NCI-H1092 treated with DMSO at 0.1 percent for 48 hours (cell line): ENCODE measurements at regions not wholly inside any gene's neighbourhood (a gene's known extent, or its start where the extent isn't known, plus 50 kb on each side); places are given as distances from the start of the nearest gene placed in this dataset.
"Not testable (repeated sequence)": the region's sequence is repeated elsewhere in the genome, so short reads cannot be mapped to it uniquely, and the experiment has no call there.

Experiments
- DNase-seq: peaks from one replicate; lab custom pipeline; 2025; lab: John Stamatoyannopoulos, UW

- no peak for DNase-seq
These were observed 560.8 kb downstream of the POM121L12 start for GRCh38 chr7:53596230-53596629.

GRCh38 chr7:53600296-53600695 is 564.9 kb downstream of the POM121L12 start:
- DNase-seq = no peak

DNA sequence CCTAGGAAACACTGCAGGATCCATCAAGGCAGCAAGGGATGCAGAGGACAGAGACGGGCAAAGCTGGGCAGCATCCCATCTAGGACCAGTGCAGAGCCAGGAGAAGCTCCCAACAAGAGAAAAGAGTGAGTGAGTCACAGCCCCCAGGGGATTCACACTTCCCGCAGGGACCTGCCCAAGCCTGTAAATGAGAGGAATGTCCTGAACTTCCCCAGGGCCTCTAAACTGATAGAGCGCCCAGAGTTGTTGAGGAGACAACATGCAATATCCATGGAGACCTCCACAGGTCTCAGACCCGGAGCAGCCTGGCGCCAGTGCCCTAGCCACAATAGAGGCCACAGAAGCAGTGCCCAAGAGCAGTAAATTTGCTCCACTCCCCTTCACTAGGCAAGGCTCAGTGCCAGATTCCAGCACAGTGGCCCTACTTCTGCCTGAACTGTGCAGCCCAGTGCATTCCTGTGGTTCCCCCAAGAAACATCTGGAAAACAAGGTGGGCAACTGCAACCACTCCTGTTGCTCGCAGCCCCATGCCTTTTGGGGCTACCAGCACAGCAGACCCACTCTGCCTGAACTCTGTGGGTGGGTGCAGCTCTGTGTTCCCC is 567.5 kb downstream of the POM121L12 start:
- no peak for DNase-seq

DNA sequence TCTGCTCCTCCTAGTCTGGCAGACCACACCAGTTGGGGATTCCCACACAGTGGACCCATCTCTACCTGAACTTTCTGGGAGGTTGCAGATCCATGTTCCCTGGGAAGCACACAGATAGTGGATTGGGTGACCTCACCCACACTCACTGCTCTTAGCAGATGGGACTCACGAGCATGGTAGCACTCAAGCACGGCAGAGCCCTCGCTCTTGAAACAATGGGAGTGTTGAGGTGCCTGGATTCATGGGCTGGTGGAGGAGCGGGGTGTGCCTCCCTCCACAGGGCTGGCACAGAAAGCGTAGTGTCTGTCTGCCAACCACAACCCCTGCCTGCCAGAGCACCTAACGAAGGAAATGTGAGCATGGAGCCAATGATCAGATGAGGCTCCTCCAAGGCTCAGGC is 568.0 kb downstream of the POM121L12 start:
- DNase-seq = no peak

DNA sequence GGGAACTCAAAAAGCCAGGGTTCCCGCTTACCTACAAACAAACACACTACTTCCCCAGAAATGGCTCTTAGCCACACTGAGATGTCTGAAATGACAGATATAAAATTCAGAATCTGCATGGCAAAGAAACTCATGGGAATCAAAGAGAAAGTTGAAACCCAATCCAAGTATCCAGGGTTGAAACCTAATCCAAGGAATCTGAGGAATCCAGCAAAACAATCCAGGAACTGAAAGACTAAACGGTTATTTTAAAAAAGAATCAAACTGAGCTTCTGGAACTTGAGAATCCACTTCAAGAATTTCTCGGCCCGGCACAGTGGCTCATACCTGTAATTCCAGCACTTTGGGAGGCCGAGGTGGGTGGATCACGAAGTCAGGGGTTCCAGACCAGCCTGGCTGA is 568.8 kb downstream of the POM121L12 start:
- DNase-seq = no peak

DNA sequence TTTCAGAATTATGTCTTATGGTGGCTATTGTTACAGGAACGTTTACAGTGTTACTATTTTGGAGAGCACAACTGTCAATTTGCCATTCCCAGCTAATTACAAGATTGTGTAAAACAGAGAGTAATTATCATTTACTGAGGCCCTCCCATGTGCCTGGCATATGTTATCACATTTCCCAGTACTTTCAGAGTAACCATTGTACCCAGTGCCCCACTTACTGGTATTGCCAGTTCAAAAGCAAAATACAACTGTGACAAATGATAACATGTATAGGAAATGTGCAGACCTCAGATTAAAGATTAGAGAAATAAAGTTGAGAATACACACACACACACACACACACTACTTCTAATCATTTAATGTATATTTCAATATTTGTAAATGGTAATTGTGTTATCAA is 572.5 kb downstream of the POM121L12 start:
- DNase-seq = no peak

DNA sequence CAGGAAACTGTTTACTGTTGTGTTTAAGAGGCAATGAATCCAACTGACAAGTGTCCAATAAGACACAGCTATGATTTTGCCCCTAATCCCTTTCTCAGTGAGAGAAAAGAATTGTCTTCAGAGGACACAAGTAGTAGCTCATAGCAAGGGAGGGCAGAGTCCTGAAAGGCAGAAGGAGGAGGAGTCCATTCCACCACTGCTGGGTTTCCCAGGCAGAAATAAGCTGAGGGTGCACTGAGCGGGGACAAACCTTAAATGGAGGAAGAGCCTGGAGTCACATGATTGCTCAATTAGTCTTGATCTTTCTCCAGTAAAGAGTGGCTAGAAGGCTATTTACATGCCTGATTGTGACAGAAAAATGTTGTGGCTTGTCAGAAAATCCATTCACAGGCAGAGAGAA is 573.8 kb downstream of the POM121L12 start:
- no peak for DNase-seq

DNA sequence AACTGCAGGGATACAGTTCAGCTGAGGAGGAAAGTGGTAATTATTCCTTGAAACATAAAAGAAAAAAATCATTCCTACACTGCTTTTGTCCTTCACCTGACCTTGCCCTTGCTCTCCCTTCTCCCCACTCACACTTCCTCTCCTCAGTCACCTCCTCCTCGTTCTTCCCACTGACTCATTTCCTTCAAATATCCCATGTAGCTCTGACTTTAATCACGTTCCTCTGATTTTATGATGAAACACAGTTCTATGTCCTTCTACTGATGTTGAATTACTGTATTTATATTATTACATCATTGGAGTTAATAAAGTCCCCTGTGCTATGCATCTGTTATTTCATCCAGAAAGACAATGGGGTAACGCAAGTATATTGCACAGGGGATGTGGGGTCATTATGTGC is 575.6 kb downstream of the POM121L12 start:
- no peak for DNase-seq

DNA sequence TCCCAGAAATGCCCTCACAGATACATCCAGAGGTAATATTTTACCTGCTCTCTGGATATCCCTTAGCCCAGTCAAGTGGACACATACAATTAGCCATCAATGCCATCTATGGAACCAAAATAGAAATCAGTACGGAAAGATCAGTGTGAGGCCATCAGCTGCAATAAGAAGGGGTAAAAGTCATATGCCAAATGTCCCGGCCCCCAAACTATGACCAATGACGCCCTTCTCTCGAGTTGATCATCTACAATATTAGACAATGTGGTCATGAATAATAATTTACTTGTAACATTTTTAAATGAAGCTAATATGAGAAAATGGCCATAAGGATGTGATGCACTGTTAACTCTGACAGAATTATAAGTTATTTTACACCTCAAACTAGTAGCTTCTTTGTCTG is 588.9 kb downstream of the POM121L12 start:
- no peak for DNase-seq

- no peak for DNase-seq
These were observed 593.3 kb downstream of the POM121L12 start for GRCh38 chr7:53628775-53629174.

DNA sequence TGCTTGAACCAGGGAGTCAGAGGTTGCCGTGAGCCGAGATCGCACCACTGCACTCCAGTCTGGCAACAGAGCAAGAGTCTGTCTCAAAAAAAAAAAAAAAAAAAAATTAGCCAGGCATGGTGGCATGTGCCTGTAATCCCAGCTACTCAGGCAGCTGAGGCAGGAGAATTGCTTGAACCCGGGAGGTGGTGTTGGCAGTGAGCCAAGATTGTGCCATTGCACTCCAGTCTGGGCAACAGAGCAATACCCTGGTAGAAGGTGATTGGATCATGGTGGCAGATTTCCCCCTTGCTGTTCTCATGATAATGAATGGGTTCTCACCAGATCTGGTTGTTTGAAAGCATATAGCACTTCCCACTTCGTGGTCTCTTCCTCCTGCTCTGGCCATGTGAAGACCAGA is 599.8 kb downstream of the POM121L12 start:
- DNase-seq = not testable (repeated sequence)

DNA sequence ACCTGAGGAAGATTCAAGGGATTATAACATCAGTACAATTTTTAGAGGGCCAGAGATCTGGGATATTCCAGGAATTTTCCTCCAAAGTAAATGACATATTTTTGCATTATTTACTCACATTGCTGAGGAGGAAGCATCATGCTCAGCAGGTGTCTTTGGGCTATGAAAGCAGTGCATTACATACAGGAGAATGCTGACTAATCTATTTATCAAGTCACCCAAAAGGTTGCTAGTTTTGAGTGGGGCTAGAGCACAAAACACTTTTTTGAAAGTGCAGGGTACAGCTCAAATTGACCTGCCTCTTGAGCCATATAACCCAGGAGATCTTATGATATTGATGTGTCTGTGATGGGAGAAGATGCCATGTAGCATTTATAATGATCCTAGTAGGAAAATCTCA is 603.1 kb downstream of the POM121L12 start:
- no peak for DNase-seq

GRCh38 chr7:53641091-53641490 is 605.7 kb downstream of the POM121L12 start:
- DNase-seq = no peak

GRCh38 chr7:53642361-53642760 is 606.9 kb downstream of the POM121L12 start:
- no peak for DNase-seq

GRCh38 chr7:53642866-53643265 is 607.4 kb downstream of the POM121L12 start:
- DNase-seq = no peak

GRCh38 chr7:53656881-53657280 is 621.4 kb downstream of the POM121L12 start:
- no peak for DNase-seq

DNA sequence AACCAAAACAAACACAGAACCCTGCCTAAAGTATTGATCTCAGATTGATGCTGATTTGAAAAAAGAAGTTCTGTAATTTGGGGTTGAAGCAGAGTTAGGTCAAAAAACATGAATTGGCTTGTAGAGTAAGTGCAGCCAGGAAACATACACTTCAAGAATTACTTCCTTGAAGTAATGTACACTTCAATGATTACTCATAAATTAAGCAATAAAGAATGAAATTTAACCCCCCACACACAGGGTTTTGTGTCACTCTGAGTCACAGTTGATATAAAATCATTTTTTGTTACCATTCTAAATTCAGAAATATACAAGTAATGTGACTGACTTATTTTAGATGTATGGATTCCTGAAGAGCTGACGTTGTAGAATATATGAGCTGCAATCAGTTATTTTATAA is 622.2 kb downstream of the POM121L12 start:
- no peak for DNase-seq

GRCh38 chr7:53658951-53659350 is 623.5 kb downstream of the POM121L12 start:
- DNase-seq = no peak

DNA sequence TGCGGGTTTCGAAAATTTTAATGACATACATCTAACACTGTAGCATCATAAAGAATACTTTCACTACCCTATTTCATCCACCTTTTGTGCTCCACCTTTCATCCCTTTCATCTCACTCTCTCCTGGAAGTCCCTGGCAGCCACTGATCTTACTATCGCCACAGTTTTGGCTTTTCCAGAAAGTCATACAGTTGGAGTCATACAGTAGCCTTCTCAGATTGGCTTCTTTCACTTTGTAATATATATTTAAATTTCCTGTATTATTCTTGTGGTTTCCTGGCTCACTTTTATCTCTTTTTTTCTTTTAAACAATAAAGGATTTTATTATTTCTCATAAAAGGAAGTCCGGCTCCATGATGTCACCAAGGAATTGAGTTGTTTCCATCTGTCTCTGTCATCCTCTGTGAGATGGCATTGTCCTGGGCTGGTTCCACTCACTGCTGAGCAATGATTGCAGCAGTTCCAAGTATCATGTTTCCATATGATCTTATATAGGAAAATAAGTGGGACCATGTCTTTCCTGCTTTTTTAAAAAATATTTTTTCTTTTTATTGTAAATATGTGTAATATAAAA is 626.3 kb downstream of the POM121L12 start:
- DNase-seq = no peak

DNA sequence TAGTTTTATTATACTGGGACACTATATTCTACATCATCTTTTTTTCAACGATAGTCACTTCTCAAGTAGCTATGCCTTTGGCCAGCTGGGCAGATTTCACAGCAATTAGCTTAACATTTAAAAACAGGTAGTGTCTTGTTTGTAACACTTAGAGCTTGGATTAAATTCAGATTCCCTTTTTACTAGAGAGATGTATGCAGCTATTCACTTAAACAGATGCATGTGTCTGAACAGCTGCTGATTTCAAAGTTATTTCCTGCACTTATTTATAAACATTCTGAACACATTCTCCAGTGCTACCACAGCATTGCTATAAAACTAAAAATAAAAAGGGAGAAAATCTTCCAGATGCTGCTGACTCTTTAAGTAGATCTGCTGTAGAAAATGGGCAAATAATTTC is 637.2 kb downstream of the POM121L12 start:
- DNase-seq = no peak

GRCh38 chr7:53675835-53676234 is 640.4 kb downstream of the POM121L12 start:
- no peak for DNase-seq

DNA sequence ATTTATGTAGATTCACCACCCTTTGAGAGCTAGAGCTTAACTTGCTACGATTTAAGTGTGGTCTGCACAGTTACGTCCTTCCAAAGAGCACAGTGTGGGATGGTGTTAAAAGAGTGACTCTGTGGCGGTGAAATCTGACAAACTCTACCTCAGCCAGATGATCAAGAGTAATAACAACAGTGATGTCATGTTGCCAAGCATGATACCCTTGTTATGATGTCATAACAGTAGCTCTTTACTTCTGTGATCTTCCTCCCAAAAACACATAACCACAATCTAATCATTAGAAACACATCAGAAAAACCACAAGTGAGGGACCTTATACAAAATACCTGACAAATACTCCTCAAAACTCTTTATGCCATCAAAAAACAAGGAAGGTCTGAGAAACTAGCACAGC is 649.3 kb downstream of the POM121L12 start:
- no peak for DNase-seq

- DNase-seq = no peak
These were observed 655.0 kb downstream of the POM121L12 start for GRCh38 chr7:53690411-53690810.

DNA sequence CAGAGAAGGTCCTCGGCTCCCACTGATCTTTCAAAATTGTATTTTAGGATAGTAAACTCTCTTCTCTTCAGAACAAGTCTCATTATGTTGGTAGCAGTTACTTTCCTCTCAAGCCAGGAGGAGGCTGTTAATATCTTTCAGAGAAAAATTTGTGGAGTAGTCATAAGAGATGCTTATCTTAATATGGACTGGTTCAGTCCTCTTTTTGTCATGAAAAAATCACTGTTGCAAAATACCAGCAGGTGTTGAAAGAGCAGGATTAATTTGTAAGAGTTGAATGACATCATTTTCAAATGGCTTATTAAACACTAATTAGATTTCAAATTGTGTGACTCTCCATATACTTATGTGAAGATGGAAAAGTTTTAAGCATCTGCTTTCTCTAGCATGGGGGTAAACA is 662.5 kb downstream of the POM121L12 start:
- DNase-seq = no peak
